NOMO-1 (cell line): ENCODE measurements at regions not wholly inside any gene's neighbourhood (a gene's known extent, or its start where the extent isn't known, plus 50 kb on each side); places are given as distances from the start of the nearest gene placed in this dataset.
"Not testable (repeated sequence)": the region's sequence is repeated elsewhere in the genome, so short reads cannot be mapped to it uniquely, and the experiment has no call there.

Experiments used
- DNase-seq, 2 experiments: peaks; one replicate each; lab custom pipeline; 2025; ENCODE audit not compliant: unreplicated experiment in 2 of 2; lab: John Stamatoyannopoulos, UW

- no peak for DNase-seq
These were observed 160.8 kb upstream of the APP start for GRCh38 chr21:26331205-26331980.

- no peak for DNase-seq
These were observed 150.0 kb upstream of the APP start for GRCh38 chr21:26320596-26320995.

- DNase-seq, result no peak
These were observed 137.1 kb upstream of the APP start for GRCh38 chr21:26307640-26308039.

GRCh38 chr21:26297851-26298250, 127.3 kb upstream of the APP start:
- DNase-seq, result no peak

GRCh38 chr21:26293141-26293946, 122.8 kb upstream of the APP start:
- DNase-seq, result no peak

- no peak for DNase-seq
These were observed 117.5 kb upstream of the APP start for GRCh38 chr21:26288026-26288425.

GRCh38 chr21:26284531-26284930, 114.0 kb upstream of the APP start:
- no peak for DNase-seq

GRCh38 chr21:26282058-26282457, 111.5 kb upstream of the APP start:
- DNase-seq, result no peak

GRCh38 chr21:26281506-26281905, 110.9 kb upstream of the APP start:
- DNase-seq, result no peak

GRCh38 chr21:26280775-26281174, 110.2 kb upstream of the APP start:
- no peak for DNase-seq

- DNase-seq, result no peak
These were observed 109.6 kb upstream of the APP start for GRCh38 chr21:26280148-26280547.

- no peak for DNase-seq
These were observed 105.2 kb upstream of the APP start for GRCh38 chr21:26275801-26276200.

GRCh38 chr21:26273686-26274313, 103.2 kb upstream of the APP start:
- no peak for DNase-seq

- DNase-seq, result no peak
These were observed 96.8 kb upstream of the APP start for GRCh38 chr21:26267389-26267788.

- DNase-seq, result no peak
These were observed 75.5 kb upstream of the APP start for GRCh38 chr21:26246073-26246472.

- no peak for DNase-seq
These were observed 74.9 kb upstream of the APP start for GRCh38 chr21:26245428-26245827.

- no peak for DNase-seq
These were observed 68.1 kb upstream of the APP start for GRCh38 chr21:26238646-26239045.

GRCh38 chr21:26236281-26236680, 65.7 kb upstream of the APP start:
- DNase-seq, result no peak

GRCh38 chr21:26233297-26233696, 62.7 kb upstream of the APP start:
- not testable (repeated sequence) for DNase-seq

GRCh38 chr21:26232491-26232890, 61.9 kb upstream of the APP start:
- DNase-seq, result not testable (repeated sequence)

- DNase-seq, result no peak
These were observed 56.6 kb upstream of the APP start for GRCh38 chr21:26227130-26227529.

GRCh38 chr21:26226724-26227123, 56.2 kb upstream of the APP start:
- no peak for DNase-seq
